Type B pancreatic cell (in vitro differentiated cells): ENCODE measurements at regions not wholly inside any gene's neighbourhood (a gene's known extent, or its start where the extent isn't known, plus 50 kb on each side); places are given as distances from the start of the nearest gene placed in this dataset.

Experiments
- DNase-seq: peaks from one replicate; pipeline ENCODE4 v3.0.0; 2021; ENCODE audit warnings: mixed read lengths; ENCODE audit not compliant: unreplicated experiment; ENCODE audit errors: extremely low spot score
- H3K27ac Mint-ChIP-seq: 2 replicates; pipeline ENCODE4 v1.8.0; 2021; ENCODE audit warnings: mild to moderate bottlenecking, mixed read lengths
- H3K27me3 Mint-ChIP-seq: 2 replicates; pipeline ENCODE4 v1.8.0; 2021; ENCODE audit warnings: mixed read lengths
- H3K36me3 Mint-ChIP-seq: 2 replicates; pipeline ENCODE4 v1.8.0; 2021; ENCODE audit warnings: mixed read lengths
- H3K4me1 Mint-ChIP-seq: one replicate; pipeline ENCODE4 v1.8.0; 2021; ENCODE audit warnings: mixed read lengths; ENCODE audit not compliant: unreplicated experiment
- H3K4me3 Mint-ChIP-seq: 2 replicates; pipeline ENCODE4 v1.8.0; 2021; ENCODE audit warnings: mild to moderate bottlenecking, mixed read lengths
- H3K9me3 Mint-ChIP-seq: 2 replicates; pipeline ENCODE4 v1.8.0; 2021; ENCODE audit warnings: mixed read lengths
- CTCF ChIP-seq: fragments of 200-600 bp; sonication (generic); conservative IDR thresholded peaks from 2 replicates; pipeline ENCODE4 v1.5.0; 2021; ENCODE audit warnings: antibody characterized with exemption, mild to moderate bottlenecking

GRCh38 chrX:7263330-7263729, 115.4 kb upstream of the PUDP start:
- no peak for DNase-seq
- Mint-ChIP-seq H3K27me3 (no peaks in the 10 kb centered on the region), H3K9me3 (peaks cover 10% of the 10 kb centered on the region), H3K36me3 (peaks cover 26% of the 10 kb centered on the region), H3K4me3 (no peak overlapping the region), H3K27ac (no peak overlapping the region), H3K4me1 (peaks cover 6% of the 10 kb centered on the region)
- TF ChIP-seq CTCF: no peak

GRCh38 chrX:7262551-7262950, 114.6 kb upstream of the PUDP start:
- Mint-ChIP-seq H3K9me3 (peaks cover 10% of the 10 kb centered on the region), H3K27me3 (no peaks in the 10 kb centered on the region), H3K27ac (no peak overlapping the region), H3K36me3 (peaks cover 33% of the 10 kb centered on the region), H3K4me3 (no peak overlapping the region), H3K4me1 (peaks cover 6% of the 10 kb centered on the region)
- DNase-seq: no peak
- no peak for TF ChIP-seq CTCF

- H3K27me3 Mint-ChIP-seq: no peaks in the 10 kb centered on the region
- H3K27ac Mint-ChIP-seq: no peak overlapping the region
- TF ChIP-seq CTCF: no peak
These were observed 113.8 kb upstream of the PUDP start for GRCh38 chrX:7261672-7262332.

GRCh38 chrX:7254144-7254543, 106.2 kb upstream of the PUDP start:
- H3K4me3 Mint-ChIP-seq: no peak overlapping the region
- DNase-seq: no peak
- H3K36me3 Mint-ChIP-seq: peaks cover 39% of the 10 kb centered on the region
- peaks cover 1% of the 10 kb centered on the region for H3K9me3 Mint-ChIP-seq
- no peaks in the 10 kb centered on the region for H3K4me1 Mint-ChIP-seq
- TF ChIP-seq CTCF: no peak
- no peak overlapping the region for H3K27ac Mint-ChIP-seq
- H3K27me3 Mint-ChIP-seq: no peaks in the 10 kb centered on the region

More at GRCh38 chrX:7261672-7262332, 113.8 kb upstream of the PUDP start:
- peaks cover 6% of the 10 kb centered on the region for H3K4me1 Mint-ChIP-seq
- no peak for DNase-seq
- H3K9me3 Mint-ChIP-seq: peaks cover 6% of the 10 kb centered on the region
- H3K36me3 Mint-ChIP-seq: peaks cover 36% of the 10 kb centered on the region
- H3K4me3 Mint-ChIP-seq: no peak overlapping the region

- DNase-seq: no peak
- peaks cover 33% of the 10 kb centered on the region for H3K36me3 Mint-ChIP-seq
- peak overlapping the region; percentile 99 for H3K27ac Mint-ChIP-seq
- no peaks in the 10 kb centered on the region for H3K27me3 Mint-ChIP-seq
- H3K4me3 Mint-ChIP-seq: no peak overlapping the region
- TF ChIP-seq CTCF: no peak
- peaks cover 5% of the 10 kb centered on the region for H3K9me3 Mint-ChIP-seq
- no peaks in the 10 kb centered on the region for H3K4me1 Mint-ChIP-seq
These were observed 105.6 kb upstream of the PUDP start for GRCh38 chrX:7253565-7253964.
